GM12892 (cell line): ENCODE measurements at regions not wholly inside any gene's neighbourhood (a gene's known extent, or its start where the extent isn't known, plus 50 kb on each side); places are given as distances from the start of the nearest gene placed in this dataset.

ENCODE experiments used
- POLR2A ChIP-seq: IDR thresholded peaks from 2 replicates; pipeline ENCODE4 v1.6.1; 2011; ENCODE audit warnings: low read depth, low read length, control low read depth
- TAF1 ChIP-seq: IDR thresholded peaks from 2 replicates; pipeline ENCODE4 v1.6.1; 2011; ENCODE audit warnings: low read depth, mild to moderate bottlenecking, control low read depth, low read length, borderline replicate concordance

- TF ChIP-seq POLR2A (no peak), TAF1 (no peak)
Measured at GRCh38 chr6:151692216-151692615, 115.3 kb upstream of the ESR1 start.
